Activated naive CD4-positive, alpha-beta T cell treated with anti-CD3 and anti-CD28 coated beads for 36 hours (primary cell): ENCODE measurements at regions not wholly inside any gene's neighbourhood (a gene's known extent, or its start where the extent isn't known, plus 50 kb on each side); places are given as distances from the start of the nearest gene placed in this dataset.

Experiments
- CTCF ChIA-PET: fragments of 350-600 bp; sonication (Branson Sonifier 250); formaldehyde crosslinking; loops from one replicate; lab custom pipeline; 2021; ENCODE audit warnings: antibody characterized with exemption; lab: Charles Lee
- DNase-seq: peaks from one replicate; pipeline ENCODE4 v3.0.0-alpha.2; 2020
- H3K27ac Mint-ChIP-seq: one replicate; pipeline ENCODE4 v1.8.0; 2021; ENCODE audit warnings: mild to moderate bottlenecking, mixed read lengths
- H3K27me3 Mint-ChIP-seq: one replicate; pipeline ENCODE4 v1.8.0; 2021; ENCODE audit warnings: low read depth, mixed read lengths
- H3K36me3 Mint-ChIP-seq: one replicate; pipeline ENCODE4 v1.8.0; 2021; ENCODE audit warnings: low read depth, mixed read lengths
- H3K4me1 Mint-ChIP-seq: one replicate; pipeline ENCODE4 v1.8.0; 2021; ENCODE audit warnings: low read depth, mixed read lengths
- H3K4me3 Mint-ChIP-seq: one replicate; pipeline ENCODE4 v1.8.0; 2021; ENCODE audit warnings: mild to moderate bottlenecking, moderate library complexity, mixed read lengths
- H3K9me3 Mint-ChIP-seq: one replicate; pipeline ENCODE4 v1.8.0; 2021; ENCODE audit warnings: mixed read lengths
- intact Hi-C: fragments of 100-400 bp; cut with micrococcal nuclease; formaldehyde crosslinking; loops from one replicate; pipeline ENCODE4 v1.15.1; 2023

DNA sequence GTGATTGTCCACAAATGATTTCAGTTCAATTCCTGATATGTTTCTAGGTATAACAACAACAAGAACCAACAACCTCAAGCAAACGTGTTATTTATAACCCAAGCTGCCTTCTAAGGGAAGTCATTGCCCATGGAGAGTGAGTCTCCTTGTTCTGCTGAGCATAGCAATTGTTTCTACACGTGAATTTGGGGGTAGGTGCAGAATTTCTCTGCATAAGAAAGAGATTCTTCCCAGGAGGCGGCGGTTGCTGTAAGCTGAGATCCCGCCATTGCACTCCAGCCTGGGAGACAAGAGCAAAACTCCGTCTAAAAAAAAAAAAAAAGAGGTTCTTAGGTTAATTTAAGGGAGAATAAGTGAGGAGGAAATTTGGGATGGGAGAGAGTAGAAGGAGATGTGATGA, 226.5 kb upstream of the PELI2 start:
- no peaks in the 10 kb centered on the region for H3K9me3 Mint-ChIP-seq
- H3K36me3 Mint-ChIP-seq, result no peaks in the 10 kb centered on the region
- no peak overlapping the region for H3K4me3 Mint-ChIP-seq
- no peak overlapping the region for H3K27ac Mint-ChIP-seq
- H3K27me3 Mint-ChIP-seq, result peaks cover 4% of the 10 kb centered on the region
- no peaks in the 10 kb centered on the region for H3K4me1 Mint-ChIP-seq
- DNase-seq, result no peak
- CTCF ChIA-PET, result no interaction called here
- intact Hi-C loops, result no loop called here

DNA sequence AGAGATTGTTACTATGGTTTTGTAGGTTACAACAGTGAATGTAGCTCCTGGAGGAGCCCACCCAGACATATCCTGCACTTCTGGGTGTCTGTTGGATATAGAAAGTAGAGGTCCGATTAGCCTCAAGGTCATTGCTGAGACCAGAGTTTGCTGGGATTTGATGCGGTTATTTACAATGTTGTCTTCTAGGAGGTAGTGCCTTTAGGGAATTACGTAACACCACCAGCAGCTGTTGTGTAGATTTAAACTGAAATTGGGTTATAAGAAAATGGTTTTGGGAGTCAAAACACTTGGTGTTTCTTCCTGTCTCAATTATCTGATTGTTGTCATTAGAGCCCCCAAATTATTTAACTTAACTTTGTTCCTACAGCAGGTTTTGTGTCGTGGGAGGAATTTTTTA, 225.3 kb upstream of the PELI2 start:
- Mint-ChIP-seq H3K9me3 (no peaks in the 10 kb centered on the region), H3K36me3 (no peaks in the 10 kb centered on the region), H3K4me3 (no peak overlapping the region), H3K4me1 (no peaks in the 10 kb centered on the region), H3K27me3 (peaks cover 4% of the 10 kb centered on the region), H3K27ac (no peak overlapping the region)
- intact Hi-C loops, result no loop called here
- CTCF ChIA-PET, result no interaction called here
- no peak for DNase-seq

DNA sequence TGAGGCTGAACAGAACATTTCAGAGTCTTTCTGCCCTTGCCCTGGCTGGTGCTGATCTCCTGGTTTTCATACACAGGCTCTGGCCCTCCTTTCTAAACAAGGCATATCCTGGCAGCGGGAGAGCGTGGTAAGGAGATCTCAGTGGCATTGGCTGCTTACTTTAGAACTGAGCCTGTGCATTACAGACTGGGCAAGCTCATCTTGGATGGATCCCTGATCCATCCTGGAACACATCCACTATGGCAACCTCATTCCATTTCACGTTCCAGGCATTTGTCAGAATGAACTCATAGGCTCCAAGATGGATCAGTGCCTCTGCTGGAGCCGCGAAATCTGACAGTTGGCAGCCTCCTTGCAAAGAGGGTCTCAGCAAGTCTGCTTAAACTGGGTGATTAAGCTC, 224.5 kb upstream of the PELI2 start:
- intact Hi-C loops, result no loop called here
- Mint-ChIP-seq H3K9me3 (no peaks in the 10 kb centered on the region), H3K27me3 (peaks cover 4% of the 10 kb centered on the region), H3K4me1 (no peaks in the 10 kb centered on the region), H3K36me3 (no peaks in the 10 kb centered on the region), H3K27ac (no peak overlapping the region), H3K4me3 (no peak overlapping the region)
- no peak for DNase-seq
- CTCF ChIA-PET, result interaction anchor here (0.6 kb wide), 1 partner anchor 146 kb away, joined by 3 read pairs; no protein-coding TSS in a partner anchor

DNA sequence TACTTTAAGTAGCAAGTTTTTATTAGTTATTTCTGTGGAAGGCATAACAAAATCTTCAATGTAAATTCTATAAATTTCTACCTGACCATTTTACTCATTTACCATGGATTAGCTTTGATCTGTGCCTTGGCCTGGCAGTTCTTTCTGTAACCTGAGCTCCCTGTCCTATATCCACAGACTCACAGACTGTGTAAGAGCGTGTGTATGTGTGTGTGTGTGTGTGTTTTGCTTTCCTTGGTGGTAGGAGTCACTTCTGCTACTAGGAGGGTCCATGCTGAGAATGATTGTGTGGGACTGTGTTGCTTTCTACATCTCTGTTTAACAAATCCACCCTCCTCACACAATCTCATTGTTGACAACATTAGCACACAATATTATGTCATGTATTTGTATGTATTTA, 221.2 kb upstream of the PELI2 start:
- Mint-ChIP-seq H3K4me1 (no peaks in the 10 kb centered on the region), H3K27ac (no peak overlapping the region), H3K27me3 (peaks cover 2% of the 10 kb centered on the region), H3K36me3 (no peaks in the 10 kb centered on the region), H3K4me3 (no peak overlapping the region), H3K9me3 (no peaks in the 10 kb centered on the region)
- DNase-seq, result no peak
- intact Hi-C loops, result no loop called here
- CTCF ChIA-PET, result no interaction called here

DNA sequence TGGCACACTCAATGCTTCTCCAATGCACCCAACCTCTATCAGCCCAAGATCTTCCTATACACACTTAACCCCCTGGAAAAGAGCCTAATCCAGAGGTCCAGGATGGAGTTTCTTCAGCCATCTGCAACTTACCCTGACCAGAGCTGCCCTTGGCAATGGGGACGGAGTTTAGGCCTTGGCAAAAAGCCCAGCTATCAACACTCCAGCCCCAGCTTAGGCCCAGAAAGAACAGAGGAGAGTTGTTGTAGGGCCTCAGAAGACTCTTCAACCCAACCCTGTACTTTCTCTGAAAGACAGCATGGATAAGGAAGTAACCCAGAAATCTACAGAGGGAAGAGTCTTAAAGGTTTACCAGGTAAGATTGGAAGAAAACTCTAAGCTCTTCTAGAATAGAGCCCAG, 219.3 kb upstream of the PELI2 start:
- H3K27ac Mint-ChIP-seq, result no peak overlapping the region
- H3K36me3 Mint-ChIP-seq, result no peaks in the 10 kb centered on the region
- DNase-seq, result no peak
- no peaks in the 10 kb centered on the region for H3K9me3 Mint-ChIP-seq
- H3K27me3 Mint-ChIP-seq, result no peaks in the 10 kb centered on the region
- no peaks in the 10 kb centered on the region for H3K4me1 Mint-ChIP-seq
- intact Hi-C loops, result no loop called here
- CTCF ChIA-PET, result no interaction called here
- no peak overlapping the region for H3K4me3 Mint-ChIP-seq

DNA sequence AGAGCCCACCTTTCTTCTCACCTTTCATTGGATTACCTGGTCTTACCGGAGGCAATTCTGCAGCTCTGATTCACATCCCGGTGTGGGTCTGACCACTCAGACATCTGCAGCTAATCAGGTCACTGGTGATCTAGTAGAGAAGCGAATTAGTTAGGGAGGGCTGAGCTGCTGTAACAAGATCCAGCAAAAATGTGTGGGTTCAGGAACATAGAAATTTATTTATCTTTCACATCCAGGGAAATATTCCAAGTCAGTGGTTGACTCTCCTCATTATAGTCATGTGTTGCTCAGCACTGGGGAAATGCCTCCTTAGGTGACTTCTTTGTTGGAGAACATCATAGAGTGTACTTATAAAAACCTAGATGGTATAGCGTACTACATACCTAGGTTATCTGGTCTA, 218.7 kb upstream of the PELI2 start:
- no peaks in the 10 kb centered on the region for H3K9me3 Mint-ChIP-seq
- no peak overlapping the region for H3K4me3 Mint-ChIP-seq
- no peaks in the 10 kb centered on the region for H3K4me1 Mint-ChIP-seq
- H3K27ac Mint-ChIP-seq, result no peak overlapping the region
- H3K36me3 Mint-ChIP-seq, result no peaks in the 10 kb centered on the region
- CTCF ChIA-PET, result no interaction called here
- intact Hi-C loops, result no loop called here
- H3K27me3 Mint-ChIP-seq, result no peaks in the 10 kb centered on the region
- no peak for DNase-seq

DNA sequence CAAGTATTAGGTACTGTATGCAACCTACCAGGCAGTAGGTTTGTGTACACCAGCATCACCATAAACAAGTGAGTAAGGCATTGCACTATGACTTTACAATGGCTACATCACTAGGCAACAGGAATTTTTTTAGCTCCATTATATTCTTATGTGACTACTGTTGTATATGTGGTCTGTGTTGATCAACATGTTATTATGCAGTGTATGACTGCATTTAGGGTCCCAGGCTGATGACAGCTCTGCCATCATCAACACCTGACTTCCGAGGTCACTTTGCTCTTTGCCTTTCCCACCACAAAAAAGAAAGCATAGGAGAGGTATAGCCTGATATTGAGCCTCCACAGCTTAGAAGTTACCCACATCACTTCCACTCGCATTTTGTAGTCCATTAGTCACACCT, 217.5 kb upstream of the PELI2 start:
- Mint-ChIP-seq H3K4me1 (no peaks in the 10 kb centered on the region), H3K4me3 (no peak overlapping the region)
- CTCF ChIA-PET, result no interaction called here

DNA sequence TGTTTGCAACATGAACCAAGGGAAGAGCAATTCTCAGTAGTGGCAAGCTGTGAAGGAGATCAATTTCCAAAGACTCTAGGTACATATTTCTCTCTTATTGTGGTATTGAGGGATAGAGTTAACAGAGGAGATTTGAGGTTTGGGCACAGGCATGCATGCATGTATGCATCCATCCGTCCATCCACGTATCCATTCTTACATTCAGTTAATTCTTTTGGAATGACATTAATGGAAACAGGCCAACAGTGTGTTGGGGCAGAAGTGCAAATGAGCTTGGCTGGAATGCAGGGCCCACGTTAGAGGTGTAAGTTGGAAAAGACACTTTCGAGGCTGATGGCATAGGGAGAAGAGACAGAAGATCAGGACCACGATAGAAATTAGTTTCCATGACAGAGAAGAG, 216.9 kb upstream of the PELI2 start:
- DNase-seq, result no peak
- H3K27ac Mint-ChIP-seq, result no peak overlapping the region
- no peaks in the 10 kb centered on the region for H3K27me3 Mint-ChIP-seq
- no peak overlapping the region for H3K4me3 Mint-ChIP-seq
- no peaks in the 10 kb centered on the region for H3K9me3 Mint-ChIP-seq
- intact Hi-C loops, result loop anchor here (10.0 kb wide), 1 partner anchor 166 kb away; no protein-coding TSS in a partner anchor
- CTCF ChIA-PET, result no interaction called here
- no peaks in the 10 kb centered on the region for H3K36me3 Mint-ChIP-seq
- no peaks in the 10 kb centered on the region for H3K4me1 Mint-ChIP-seq

More for the DNA sequence above, 217.5 kb upstream of the PELI2 start:
- intact Hi-C loops, result loop anchor here (10.0 kb wide), 1 partner anchor 166 kb away; no protein-coding TSS in a partner anchor
- no peak overlapping the region for H3K27ac Mint-ChIP-seq
- H3K27me3 Mint-ChIP-seq, result no peaks in the 10 kb centered on the region
- no peaks in the 10 kb centered on the region for H3K9me3 Mint-ChIP-seq
- DNase-seq, result no peak
- H3K36me3 Mint-ChIP-seq, result no peaks in the 10 kb centered on the region

DNA sequence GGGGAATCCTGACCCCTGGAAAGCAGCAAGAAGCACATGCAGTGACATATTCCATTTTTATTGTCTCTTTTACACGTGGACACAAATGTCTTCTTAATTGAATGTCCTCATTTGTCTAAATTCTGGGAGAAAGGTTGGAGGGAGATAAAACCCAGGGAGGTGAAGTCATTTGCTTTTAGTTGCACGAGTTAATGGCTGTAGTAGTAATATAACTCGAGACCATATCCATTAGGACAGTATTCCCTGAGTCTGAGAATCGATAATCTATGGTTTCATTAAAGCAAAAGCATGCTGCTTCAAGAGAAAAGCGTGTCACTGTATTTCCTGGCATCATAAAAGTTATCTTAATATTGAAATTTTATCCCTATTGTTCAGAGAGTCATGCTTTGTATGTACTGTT, 216.0 kb upstream of the PELI2 start:
- H3K27me3 Mint-ChIP-seq, result no peaks in the 10 kb centered on the region
- DNase-seq, result no peak
- no peak overlapping the region for H3K4me3 Mint-ChIP-seq
- H3K9me3 Mint-ChIP-seq, result no peaks in the 10 kb centered on the region
- H3K27ac Mint-ChIP-seq, result no peak overlapping the region
- no peaks in the 10 kb centered on the region for H3K36me3 Mint-ChIP-seq
- intact Hi-C loops, result loop anchor here (10.0 kb wide), 1 partner anchor 167 kb away; no protein-coding TSS in a partner anchor
- no peaks in the 10 kb centered on the region for H3K4me1 Mint-ChIP-seq
- CTCF ChIA-PET, result no interaction called here

DNA sequence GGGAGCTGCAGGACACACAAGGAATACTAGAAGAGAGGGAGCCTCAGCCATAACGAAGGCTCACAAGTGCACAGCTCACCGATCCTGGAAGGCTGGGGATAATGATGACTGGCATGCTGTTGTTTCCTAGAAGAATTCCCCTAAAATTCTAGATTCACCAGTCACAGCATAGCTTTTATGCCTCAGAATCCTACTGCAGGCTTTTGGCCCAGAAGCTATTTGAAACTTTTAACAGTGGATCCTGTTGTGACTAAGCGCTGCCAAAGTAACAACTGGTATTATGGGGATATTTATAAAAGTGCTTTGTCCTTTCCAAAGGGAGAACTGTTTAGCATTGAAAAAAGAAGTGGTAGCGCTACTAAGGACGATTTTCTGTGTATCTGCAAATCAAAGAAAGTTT, 214.1 kb upstream of the PELI2 start:
- Mint-ChIP-seq H3K4me3 (no peak overlapping the region), H3K27ac (no peak overlapping the region)

DNA sequence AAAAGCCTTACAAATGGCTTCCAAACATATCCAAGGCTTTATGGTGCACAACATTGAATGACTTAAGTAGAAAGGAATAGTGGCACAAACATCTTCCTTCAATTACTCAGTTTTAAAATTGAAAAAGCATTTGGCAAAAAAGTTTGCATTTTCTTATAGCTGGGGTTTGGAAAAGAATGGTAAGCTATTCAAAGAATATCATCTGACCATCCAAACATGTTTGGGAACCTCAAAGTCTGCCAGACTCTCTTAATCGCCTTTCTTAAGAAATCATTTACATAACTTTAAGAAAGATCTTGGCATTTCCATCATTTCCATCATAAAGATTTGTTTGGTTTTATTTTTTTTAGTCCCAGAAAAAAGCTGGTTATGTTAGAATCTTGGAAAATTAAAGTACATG, 210.1 kb upstream of the PELI2 start:
- H3K36me3 Mint-ChIP-seq, result no peaks in the 10 kb centered on the region
- no peaks in the 10 kb centered on the region for H3K27me3 Mint-ChIP-seq
- H3K4me3 Mint-ChIP-seq, result no peak overlapping the region
- H3K27ac Mint-ChIP-seq, result no peak overlapping the region
- H3K9me3 Mint-ChIP-seq, result no peaks in the 10 kb centered on the region
- no peak for DNase-seq
- intact Hi-C loops, result loop anchor here (10.0 kb wide), 1 partner anchor 173 kb away; no protein-coding TSS in a partner anchor
- no peaks in the 10 kb centered on the region for H3K4me1 Mint-ChIP-seq
- CTCF ChIA-PET, result no interaction called here

More for the DNA sequence above, 214.1 kb upstream of the PELI2 start:
- no peaks in the 10 kb centered on the region for H3K36me3 Mint-ChIP-seq
- no peak for DNase-seq
- H3K4me1 Mint-ChIP-seq, result no peaks in the 10 kb centered on the region
- no peaks in the 10 kb centered on the region for H3K27me3 Mint-ChIP-seq
- intact Hi-C loops, result loop anchor here (10.0 kb wide), 1 partner anchor 169 kb away; no protein-coding TSS in a partner anchor
- CTCF ChIA-PET, result no interaction called here
- H3K9me3 Mint-ChIP-seq, result no peaks in the 10 kb centered on the region

DNA sequence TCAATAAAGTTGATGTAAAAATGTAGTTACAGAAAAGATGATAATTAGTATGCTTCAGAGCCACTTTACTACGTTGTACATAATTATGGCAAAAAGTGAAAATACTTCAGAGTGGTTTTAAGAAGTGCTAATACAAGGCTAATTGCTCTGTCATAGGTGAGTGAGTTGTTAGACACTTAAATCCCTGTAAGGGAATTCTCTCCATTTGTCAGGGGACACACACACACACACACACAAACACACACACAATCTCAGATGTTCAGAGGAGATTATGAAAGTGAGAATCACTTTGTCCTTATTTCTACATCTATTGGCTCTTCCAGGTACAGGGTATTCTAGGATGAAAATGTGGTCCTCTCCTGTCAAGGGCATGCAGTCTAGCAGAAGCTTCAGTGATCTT, 208.3 kb upstream of the PELI2 start:
- Mint-ChIP-seq H3K4me3 (no peak overlapping the region), H3K9me3 (no peaks in the 10 kb centered on the region), H3K4me1 (no peaks in the 10 kb centered on the region), H3K27me3 (peaks cover 3% of the 10 kb centered on the region), H3K36me3 (no peaks in the 10 kb centered on the region), H3K27ac (no peak overlapping the region)
- CTCF ChIA-PET, result no interaction called here
- no peak for DNase-seq
- intact Hi-C loops, result loop anchor here (10.0 kb wide), 1 partner anchor 175 kb away; no protein-coding TSS in a partner anchor

DNA sequence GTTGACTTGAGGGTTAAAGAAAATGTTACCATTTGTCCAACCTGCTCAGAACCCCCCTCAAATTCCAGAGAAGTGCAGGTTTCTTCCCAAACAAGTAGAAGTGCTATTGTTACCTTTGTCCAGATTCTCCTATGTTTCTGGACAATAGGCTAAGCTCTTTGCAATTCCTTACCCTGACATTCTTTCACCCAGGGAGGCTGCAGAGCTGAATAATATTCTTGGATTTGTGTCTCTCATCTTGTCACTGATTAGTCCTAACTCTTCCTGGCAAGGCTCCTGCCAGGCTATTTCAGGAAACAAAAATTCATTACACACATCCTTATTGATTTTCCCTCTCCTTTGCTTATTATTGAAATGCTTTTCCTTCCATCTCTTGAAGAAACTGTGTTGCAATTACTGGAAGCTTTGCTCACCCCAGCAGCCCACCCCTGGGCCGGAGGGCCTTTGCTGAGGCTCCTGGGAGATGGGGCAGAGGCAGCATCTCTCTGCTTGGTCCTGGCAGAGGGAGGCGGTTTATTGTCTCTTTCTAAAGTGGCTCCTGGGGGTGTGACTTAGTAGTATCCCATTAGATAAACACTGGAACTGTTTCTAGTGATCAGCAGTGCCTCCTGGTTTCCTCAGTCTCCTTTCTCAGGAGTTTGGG, 207.5 kb upstream of the PELI2 start:
- Mint-ChIP-seq H3K36me3 (no peaks in the 10 kb centered on the region), H3K4me3 (no peak overlapping the region), H3K4me1 (no peaks in the 10 kb centered on the region), H3K27ac (no peak overlapping the region), H3K9me3 (no peaks in the 10 kb centered on the region), H3K27me3 (peaks cover 3% of the 10 kb centered on the region)
- DNase-seq, result no peak
- intact Hi-C loops, result no loop called here
- CTCF ChIA-PET, result no interaction called here
